ENCODE measurements at regions not wholly inside any gene's neighbourhood (a gene's known extent, or its start where the extent isn't known, plus 50 kb on each side); places are given as distances from the start of the nearest gene placed in this dataset.

DNA sequence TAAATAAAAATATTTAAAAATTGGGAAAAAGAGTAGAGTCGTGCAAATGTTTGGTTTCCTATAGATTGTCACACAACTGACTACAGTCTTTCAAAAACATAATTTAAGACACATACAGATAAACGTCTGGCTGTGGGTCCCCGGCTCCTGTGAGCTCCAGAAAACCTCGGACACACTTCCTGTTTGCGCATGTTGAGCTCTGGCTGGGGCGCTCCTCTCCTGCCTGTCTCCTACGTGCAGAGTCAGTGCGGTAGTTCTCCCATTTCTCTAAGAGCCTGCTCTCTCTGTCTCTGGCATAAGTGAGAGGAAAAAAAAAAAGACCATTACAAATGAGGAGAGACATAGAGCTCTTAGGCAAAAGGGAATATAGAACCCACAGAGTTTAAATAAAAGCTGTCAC lies 128.2 kb upstream of the OBI1 start (continued):
- TF ChIP-seq GABPB1 (CRISPR knock-in tag; IDR thresholded peaks at IDR 0.05), result no peak
- TF ChIP-seq, protein P1, sequence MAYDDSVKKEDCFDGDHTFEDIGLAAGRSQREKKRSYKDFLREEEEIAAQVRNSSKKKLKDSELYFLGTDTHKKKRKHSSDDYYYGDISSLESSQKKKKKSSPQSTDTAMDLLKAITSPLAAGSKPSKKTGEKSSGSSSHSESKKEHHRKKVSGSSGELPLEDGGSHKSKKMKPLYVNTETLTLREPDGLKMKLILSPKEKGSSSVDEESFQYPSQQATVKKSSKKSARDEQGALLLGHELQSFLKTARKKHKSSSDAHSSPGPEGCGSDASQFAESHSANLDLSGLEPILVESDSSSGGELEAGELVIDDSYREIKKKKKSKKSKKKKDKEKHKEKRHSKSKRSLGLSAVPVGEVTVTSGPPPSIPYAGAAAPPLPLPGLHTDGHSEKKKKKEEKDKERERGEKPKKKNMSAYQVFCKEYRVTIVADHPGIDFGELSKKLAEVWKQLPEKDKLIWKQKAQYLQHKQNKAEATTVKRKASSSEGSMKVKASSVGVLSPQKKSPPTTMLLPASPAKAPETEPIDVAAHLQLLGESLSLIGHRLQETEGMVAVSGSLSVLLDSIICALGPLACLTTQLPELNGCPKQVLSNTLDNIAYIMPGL (CRISPR knock-in tag; IDR thresholded peaks at IDR 0.05), result no peak
- no peak for TF ChIP-seq ZNF671 (CRISPR knock-in tag; IDR thresholded peaks at IDR 0.05)
- TF ChIP-seq ZNF219 (CRISPR knock-in tag; IDR thresholded peaks at IDR 0.05; ENCODE audit: borderline replicate concordance), result no peak
- TF ChIP-seq ELF4 (CRISPR knock-in tag; IDR thresholded peaks at IDR 0.05; ENCODE audit: low read depth), result no peak
- no peak for TF ChIP-seq ESRRA (CRISPR knock-in tag; IDR thresholded peaks at IDR 0.05; ENCODE audit: borderline replicate concordance)
- TF ChIP-seq, protein P2, sequence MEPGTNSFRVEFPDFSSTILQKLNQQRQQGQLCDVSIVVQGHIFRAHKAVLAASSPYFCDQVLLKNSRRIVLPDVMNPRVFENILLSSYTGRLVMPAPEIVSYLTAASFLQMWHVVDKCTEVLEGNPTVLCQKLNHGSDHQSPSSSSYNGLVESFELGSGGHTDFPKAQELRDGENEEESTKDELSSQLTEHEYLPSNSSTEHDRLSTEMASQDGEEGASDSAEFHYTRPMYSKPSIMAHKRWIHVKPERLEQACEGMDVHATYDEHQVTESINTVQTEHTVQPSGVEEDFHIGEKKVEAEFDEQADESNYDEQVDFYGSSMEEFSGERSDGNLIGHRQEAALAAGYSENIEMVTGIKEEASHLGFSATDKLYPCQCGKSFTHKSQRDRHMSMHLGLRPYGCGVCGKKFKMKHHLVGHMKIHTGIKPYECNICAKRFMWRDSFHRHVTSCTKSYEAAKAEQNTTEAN (CRISPR knock-in tag; IDR thresholded peaks at IDR 0.05), result no peak

- DNase-seq (ENCODE audit: low spot score) (no peak), ATAC-seq (peak; percentile 44)
- Mint-ChIP-seq H3K36me3 (no peaks in the 10 kb centered on the region), H3K4me1 (peaks cover 16% of the 10 kb centered on the region), H3K4me3 (no peak overlapping the region), H3K27me3 (ENCODE audit: low read depth) (no peaks in the 10 kb centered on the region), H3K9me3 (no peaks in the 10 kb centered on the region), H3K27ac (no peak overlapping the region)
- TF ChIP-seq ARID4B (CRISPR knock-in tag; IDR thresholded peaks at IDR 0.05; ENCODE audit: borderline replicate concordance) (no peak), USF1 (CRISPR knock-in tag; IDR thresholded peaks at IDR 0.05) (no peak), ETV6 (CRISPR knock-in tag; IDR thresholded peaks at IDR 0.05) (no peak), JUN (CRISPR knock-in tag; IDR thresholded peaks at IDR 0.05) (no peak), NR3C1 (CRISPR knock-in tag; conservative IDR thresholded peaks at IDR 0.05; ENCODE audit: low read depth) (no peak), TCF7 (CRISPR knock-in tag; IDR thresholded peaks at IDR 0.05; ENCODE audit: low read depth) (no peak)
- POLR2A ChIA-PET, result no interaction called here
- CTCF ChIA-PET, result no interaction called here
These were observed 127.5 kb upstream of the OBI1 start for GRCh38 chr13:78786459-78786858.

GRCh38 chr13:78785764-78786163 lies 126.8 kb upstream of the OBI1 start:
- no peaks in the 10 kb centered on the region for H3K27me3 Mint-ChIP-seq (ENCODE audit: low read depth)
- no peaks in the 10 kb centered on the region for H3K36me3 Mint-ChIP-seq
- ChIA-PET POLR2A (no interaction called here), CTCF (no interaction called here)
- H3K4me3 Mint-ChIP-seq, result no peak overlapping the region
- no peaks in the 10 kb centered on the region for H3K9me3 Mint-ChIP-seq
- DNase-seq (ENCODE audit: low spot score) (no peak), ATAC-seq (no peak)
- H3K4me1 Mint-ChIP-seq, result peaks cover 16% of the 10 kb centered on the region
- peak overlapping the region; percentile 23; the same call in 1 of the 2 replicates for H3K27ac Mint-ChIP-seq
- TF ChIP-seq RELA (CRISPR knock-in tag; IDR thresholded peaks at IDR 0.05; ENCODE audit: borderline replicate concordance) (no peak), ZSCAN18 (CRISPR knock-in tag; IDR thresholded peaks at IDR 0.05) (no peak), IRF2 (CRISPR knock-in tag; IDR thresholded peaks at IDR 0.05; ENCODE audit: borderline replicate concordance, low read depth) (no peak), ATF1 (CRISPR knock-in tag; IDR thresholded peaks at IDR 0.05) (no peak), AR (CRISPR knock-in tag; IDR thresholded peaks at IDR 0.05) (no peak), USF1 (CRISPR knock-in tag; IDR thresholded peaks at IDR 0.05) (no peak), E2F5 (CRISPR knock-in tag; IDR thresholded peaks at IDR 0.05) (no peak)
